Gastrocnemius medialis (tissue), 4 donors: ENCODE measurements at regions not wholly inside any gene's neighbourhood (a gene's known extent, or its start where the extent isn't known, plus 50 kb on each side); places are given as distances from the start of the nearest gene placed in this dataset.
"Not testable (repeated sequence)": the region's sequence is repeated elsewhere in the genome, so short reads cannot be mapped to it uniquely, and the experiment has no call there.

Source experiments
- ATAC-seq, 2 donors: fragments of 150-250 bp; one replicate each; pipeline ENCODE4 v1.9.1; 2016
- DNase-seq, 2 donors: peaks; one replicate each; pipeline ENCODE4 v3.0.0-alpha.2; 2019
- H3K27ac ChIP-seq, 4 donors: fragments of 200-600 bp; sonication (generic); 1 replicate in 1 of 4; 2 replicates in 3 of 4; pipeline ENCODE4 v1.5.1; 2016 to 2018; ENCODE audit warnings: mild to moderate bottlenecking in 2 of 4, moderate library complexity in 1 of 4
- H3K27me3 ChIP-seq, 3 donors: fragments of 200-600 bp; sonication (generic) in 2 of 3; 1 replicate in 1 of 3; 2 replicates in 2 of 3; pipeline versions ENCODE4 v1.5.1 to v1.6.0; 2016 to 2019; ENCODE audit warnings: mild to moderate bottlenecking in 1 of 3, moderate library complexity in 1 of 3
- H3K36me3 ChIP-seq, 2 donors: fragments of 200-600 bp; sonication (generic) in 1 of 2; one replicate each; pipeline ENCODE4 v1.5.1; 2017 to 2018
- H3K4me1 ChIP-seq, 2 donors: fragments of 200-600 bp; sonication (generic) in 1 of 2; one replicate each; pipeline ENCODE4 v1.5.1; 2016 to 2017; ENCODE audit warnings: mild to moderate bottlenecking in 2 of 2
- H3K4me3 ChIP-seq, 4 donors: fragments of 200-600 bp; sonication (generic) in 3 of 4; 1 replicate in 1 of 4; 2 replicates in 3 of 4; pipeline ENCODE4 v1.5.1; 2016 to 2019; ENCODE audit warnings: mild to moderate bottlenecking in 2 of 4
- H3K9me3 ChIP-seq, 3 donors: fragments of 200-600 bp; sonication (generic) in 2 of 3; 1 replicate in 1 of 3; 2 replicates in 2 of 3; pipeline ENCODE4 v1.5.1; 2016 to 2019
- POLR2A ChIP-seq, 2 donors: fragments of 450-650 bp; IDR thresholded peaks; one replicate each; pipeline ENCODE4 v1.6.1; 2017; ENCODE audit warnings: antibody characterized with exemption in 2 of 2, mild to moderate bottlenecking in 2 of 2, moderate library complexity in 2 of 2
- in situ Hi-C, 4 donors: fragments of 200-750 bp; cut with MboI; loops; one replicate each; pipeline versions ENCODE4 v1.15.0 to v1.8.0; 2017; ENCODE audit warnings: low sequenced_read_pairs in 4 of 4
- intact Hi-C: fragments of 100-400 bp; cut with DNase I; formaldehyde crosslinking; loops from one replicate; pipeline ENCODE4 v1.15.1; 2023; ENCODE audit warnings: low total_unique reads
- TF ChIP-seq, protein P1 (sequence below), 5 experiments: fragments of 450-650 bp in 3 of 5; fragments of 200-600 bp in 2 of 5; sonication (generic) in 2 of 5; IDR thresholded peaks in 4 of 5; conservative IDR thresholded peaks in 1 of 5; 1 replicate in 4 of 5; 2 replicates in 1 of 5; pipeline ENCODE4 v1.5.1; 2016 to 2019; ENCODE audit warnings: antibody characterized with exemption in 5 of 5, mild to moderate bottlenecking in 3 of 5, moderate library complexity in 3 of 5

DNA sequence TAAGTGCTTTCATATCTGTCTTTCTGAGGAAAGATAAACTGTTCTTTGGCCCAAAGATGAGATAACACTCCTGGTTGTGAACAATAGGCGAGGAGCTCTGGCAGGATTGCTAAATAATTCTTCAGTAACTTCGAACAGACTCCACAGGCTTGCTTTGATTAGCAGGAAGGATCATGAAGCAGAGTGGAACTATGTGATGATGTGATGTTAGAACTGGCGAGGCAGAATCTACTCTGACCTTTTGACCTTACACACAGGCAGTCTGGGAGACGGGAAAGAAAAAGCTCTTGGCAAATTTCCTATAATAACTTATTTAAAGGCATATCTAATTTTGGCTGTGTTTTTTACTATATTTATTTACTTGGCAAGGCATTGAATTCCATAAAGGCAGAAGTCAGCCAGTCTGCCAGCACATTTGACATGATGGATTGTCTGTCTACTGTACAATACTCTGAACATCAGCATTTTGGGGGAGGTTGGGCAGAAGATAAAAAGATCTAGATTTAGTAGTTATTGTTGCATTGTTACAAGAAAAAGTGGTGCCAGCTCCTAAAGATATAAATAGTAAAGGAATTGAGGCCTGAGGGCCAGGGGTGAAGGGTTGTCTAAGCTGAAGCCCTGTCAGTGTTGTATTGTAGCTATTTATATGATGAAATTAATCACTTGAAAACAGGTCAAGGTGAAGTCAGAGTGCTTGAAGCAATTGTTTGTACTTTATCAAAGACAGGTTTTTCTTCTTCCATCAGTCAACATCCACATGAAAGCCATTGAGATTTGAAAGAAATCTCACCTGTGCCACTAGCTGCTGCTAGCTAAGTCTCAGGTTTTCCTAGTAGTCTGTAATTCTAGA lies 708.8 kb downstream of the LTN1 start:
- in situ Hi-C loops, result no loop called here
- H3K4me1 ChIP-seq, result peaks cover 9 to 20% of the 10 kb centered on the region in 2 donors
- no peak for DNase-seq
- ATAC-seq, result no peak
- H3K9me3 ChIP-seq, result no peaks in the 10 kb centered on the region
- TF ChIP-seq, protein P1, sequence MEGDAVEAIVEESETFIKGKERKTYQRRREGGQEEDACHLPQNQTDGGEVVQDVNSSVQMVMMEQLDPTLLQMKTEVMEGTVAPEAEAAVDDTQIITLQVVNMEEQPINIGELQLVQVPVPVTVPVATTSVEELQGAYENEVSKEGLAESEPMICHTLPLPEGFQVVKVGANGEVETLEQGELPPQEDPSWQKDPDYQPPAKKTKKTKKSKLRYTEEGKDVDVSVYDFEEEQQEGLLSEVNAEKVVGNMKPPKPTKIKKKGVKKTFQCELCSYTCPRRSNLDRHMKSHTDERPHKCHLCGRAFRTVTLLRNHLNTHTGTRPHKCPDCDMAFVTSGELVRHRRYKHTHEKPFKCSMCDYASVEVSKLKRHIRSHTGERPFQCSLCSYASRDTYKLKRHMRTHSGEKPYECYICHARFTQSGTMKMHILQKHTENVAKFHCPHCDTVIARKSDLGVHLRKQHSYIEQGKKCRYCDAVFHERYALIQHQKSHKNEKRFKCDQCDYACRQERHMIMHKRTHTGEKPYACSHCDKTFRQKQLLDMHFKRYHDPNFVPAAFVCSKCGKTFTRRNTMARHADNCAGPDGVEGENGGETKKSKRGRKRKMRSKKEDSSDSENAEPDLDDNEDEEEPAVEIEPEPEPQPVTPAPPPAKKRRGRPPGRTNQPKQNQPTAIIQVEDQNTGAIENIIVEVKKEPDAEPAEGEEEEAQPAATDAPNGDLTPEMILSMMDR (IDR thresholded peaks at IDR 0.05 in 4 of 5, conservative IDR thresholded peaks at IDR 0.05 in 1 of 5), result no peak
- TF ChIP-seq POLR2A (IDR thresholded peaks at IDR 0.05), result no peak
- H3K4me3 ChIP-seq, result no peak overlapping the region
- no peaks in the 10 kb centered on the region for H3K27me3 ChIP-seq
- H3K36me3 ChIP-seq, result no peaks in the 10 kb centered on the region
- intact Hi-C loops, result no loop called here
- peak overlapping the region in 1 of 4 donors; percentile 7 for H3K27ac ChIP-seq

GRCh38 chr21:28282833-28283232 lies 709.8 kb downstream of the LTN1 start:
- no peaks in the 10 kb centered on the region for H3K9me3 ChIP-seq
- H3K27ac ChIP-seq, result no peak overlapping the region
- intact Hi-C loops (no loop called here), in situ Hi-C loops (no loop called here)
- peaks cover 9 to 20% of the 10 kb centered on the region in 2 donors for H3K4me1 ChIP-seq
- DNase-seq (no peak), ATAC-seq (no peak)
- H3K36me3 ChIP-seq, result no peaks in the 10 kb centered on the region
- H3K4me3 ChIP-seq, result no peak overlapping the region
- TF ChIP-seq, protein P1 (IDR thresholded peaks at IDR 0.05 in 4 of 5, conservative IDR thresholded peaks at IDR 0.05 in 1 of 5), result no peak
- TF ChIP-seq POLR2A (IDR thresholded peaks at IDR 0.05), result no peak
- no peaks in the 10 kb centered on the region for H3K27me3 ChIP-seq

GRCh38 chr21:28281357-28281756 lies 711.3 kb downstream of the LTN1 start:
- DNase-seq, H3K27ac ChIP-seq, H3K9me3 ChIP-seq, H3K36me3 ChIP-seq, H3K27me3 ChIP-seq, intact Hi-C loops, ATAC-seq, in situ Hi-C loops, H3K4me3 ChIP-seq: not testable (repeated sequence)
- peaks cover 9 to 20% of the 10 kb centered on the region in 2 donors for H3K4me1 ChIP-seq

- H3K4me1 ChIP-seq, result peaks cover 9 to 20% of the 10 kb centered on the region in 2 donors
- H3K9me3 ChIP-seq, result no peaks in the 10 kb centered on the region
- H3K4me3 ChIP-seq, result no peak overlapping the region
- ATAC-seq (no peak), DNase-seq (no peak)
- intact Hi-C loops, result no loop called here
- no peaks in the 10 kb centered on the region for H3K36me3 ChIP-seq
- H3K27me3 ChIP-seq, result no peaks in the 10 kb centered on the region
- TF ChIP-seq, protein P1 (IDR thresholded peaks at IDR 0.05 in 4 of 5, conservative IDR thresholded peaks at IDR 0.05 in 1 of 5), result no peak
- TF ChIP-seq POLR2A (IDR thresholded peaks at IDR 0.05), result no peak
- no peak overlapping the region for H3K27ac ChIP-seq
- in situ Hi-C loops, result no loop called here
Measured at GRCh38 chr21:28280611-28281010, 712.1 kb downstream of the LTN1 start.

GRCh38 chr21:28277324-28277723 lies 715.4 kb downstream of the LTN1 start:
- DNase-seq (no peak), ATAC-seq (no peak)
- no peak for TF ChIP-seq POLR2A (IDR thresholded peaks at IDR 0.05)
- no peaks in the 10 kb centered on the region for H3K4me1 ChIP-seq
- H3K27ac ChIP-seq, result no peak overlapping the region
- intact Hi-C loops (no loop called here), in situ Hi-C loops (no loop called here)
- H3K27me3 ChIP-seq, result no peaks in the 10 kb centered on the region
- H3K9me3 ChIP-seq, result no peaks in the 10 kb centered on the region
- no peak overlapping the region for H3K4me3 ChIP-seq
- H3K36me3 ChIP-seq, result no peaks in the 10 kb centered on the region
